ENCODE measurements at regions not wholly inside any gene's neighbourhood (a gene's known extent, or its start where the extent isn't known, plus 50 kb on each side); places are given as distances from the start of the nearest gene placed in this dataset.

GRCh38 chr4:14787894-14788293 lies 214.4 kb upstream of the CPEB2 start:
- DNase-seq (ENCODE audit: low read depth in 4 of 4, low spot score in 3 of 4): no peak

- no peak for DNase-seq (ENCODE audit: low read depth in 4 of 4, low spot score in 3 of 4)
These were observed 211.8 kb upstream of the CPEB2 start for GRCh38 chr4:14790494-14790893.

GRCh38 chr4:14792702-14793227 lies 209.5 kb upstream of the CPEB2 start:
- no peak for DNase-seq (ENCODE audit: low read depth in 4 of 4, low spot score in 3 of 4)

- no peak for DNase-seq (ENCODE audit: low read depth in 4 of 4, low spot score in 3 of 4)
These were observed 201.3 kb upstream of the CPEB2 start for GRCh38 chr4:14800977-14801376.

- no peak for DNase-seq (ENCODE audit: low read depth in 4 of 4, low spot score in 3 of 4)
These were observed 199.7 kb upstream of the CPEB2 start for GRCh38 chr4:14802596-14802995.

- DNase-seq (ENCODE audit: low read depth in 4 of 4, low spot score in 3 of 4): no peak
These were observed 194.4 kb upstream of the CPEB2 start for GRCh38 chr4:14807856-14808255.

GRCh38 chr4:14809203-14809602 lies 193.1 kb upstream of the CPEB2 start:
- no peak for DNase-seq (ENCODE audit: low read depth in 4 of 4, low spot score in 3 of 4)

GRCh38 chr4:14810121-14810520 lies 192.2 kb upstream of the CPEB2 start:
- no peak for DNase-seq (ENCODE audit: low read depth in 4 of 4, low spot score in 3 of 4)

GRCh38 chr4:14810568-14810967 lies 191.7 kb upstream of the CPEB2 start:
- no peak for DNase-seq (ENCODE audit: low read depth in 4 of 4, low spot score in 3 of 4)

- no peak for DNase-seq (ENCODE audit: low read depth in 4 of 4, low spot score in 3 of 4)
These were observed 190.2 kb upstream of the CPEB2 start for GRCh38 chr4:14812101-14812500.

- DNase-seq (ENCODE audit: low read depth in 4 of 4, low spot score in 3 of 4): no peak
These were observed 185.5 kb upstream of the CPEB2 start for GRCh38 chr4:14816623-14817261.

- no peak for DNase-seq (ENCODE audit: low read depth in 4 of 4, low spot score in 3 of 4)
These were observed 178.1 kb upstream of the CPEB2 start for GRCh38 chr4:14824189-14824588.

- no peak for DNase-seq (ENCODE audit: low read depth in 4 of 4, low spot score in 3 of 4)
These were observed 175.2 kb upstream of the CPEB2 start for GRCh38 chr4:14827111-14827510.

- DNase-seq (ENCODE audit: low read depth in 4 of 4, low spot score in 3 of 4): no peak
These were observed 172.5 kb upstream of the CPEB2 start for GRCh38 chr4:14829795-14830194.

GRCh38 chr4:14831416-14831815 lies 170.9 kb upstream of the CPEB2 start:
- DNase-seq (ENCODE audit: low read depth in 4 of 4, low spot score in 3 of 4): no peak

GRCh38 chr4:14833053-14833452 lies 169.2 kb upstream of the CPEB2 start:
- no peak for DNase-seq (ENCODE audit: low read depth in 4 of 4, low spot score in 3 of 4)

- no peak for DNase-seq (ENCODE audit: low read depth in 4 of 4, low spot score in 3 of 4)
These were observed 167.9 kb upstream of the CPEB2 start for GRCh38 chr4:14834382-14834781.

- no peak for DNase-seq (ENCODE audit: low read depth in 4 of 4, low spot score in 3 of 4)
These were observed 167.0 kb upstream of the CPEB2 start for GRCh38 chr4:14835288-14835687.

- no peak for DNase-seq (ENCODE audit: low read depth in 4 of 4, low spot score in 3 of 4)
These were observed 166.4 kb upstream of the CPEB2 start for GRCh38 chr4:14835708-14836425.

GRCh38 chr4:14837860-14838259 lies 164.4 kb upstream of the CPEB2 start:
- DNase-seq (ENCODE audit: low read depth in 4 of 4, low spot score in 3 of 4): no peak

GRCh38 chr4:14841801-14842768 lies 160.2 kb upstream of the CPEB2 start:
- no peak for DNase-seq (ENCODE audit: low read depth in 4 of 4, low spot score in 3 of 4)
